Cardiac muscle cell (in vitro differentiated cells and primary cell): ENCODE measurements at regions not wholly inside any gene's neighbourhood (a gene's known extent, or its start where the extent isn't known, plus 50 kb on each side); places are given as distances from the start of the nearest gene placed in this dataset.
"Not testable (repeated sequence)": the region's sequence is repeated elsewhere in the genome, so short reads cannot be mapped to it uniquely, and the experiment has no call there.

Source experiments
- DNase-seq, 2 donors: peaks; one replicate each; pipeline versions ENCODE4 v3.0.0 to v3.0.0-alpha.2; 2010 to 2017; ENCODE audit warnings: low read depth in 1 of 2, low spot score in 1 of 2
- H3K27ac ChIP-seq: fragments of 200-600 bp; sonication (generic); 2 replicates; pipeline ENCODE4 v1.5.1; 2016
- H3K27me3 ChIP-seq: fragments of 200-600 bp; sonication (generic); 2 replicates; pipeline ENCODE4 v1.6.0; 2016; ENCODE audit warnings: control low read depth
- H3K36me3 ChIP-seq: fragments of 200-600 bp; sonication (generic); 2 replicates; pipeline ENCODE4 v1.5.1; 2016; ENCODE audit warnings: control low read depth
- H3K4me1 ChIP-seq: fragments of 200-600 bp; sonication (generic); 2 replicates; pipeline ENCODE4 v1.8.1; 2017; ENCODE audit warnings: low read depth, mild to moderate bottlenecking, mixed run types
- H3K4me3 ChIP-seq: fragments of 200-600 bp; sonication (generic); 2 replicates; pipeline ENCODE4 v1.5.1; 2016; ENCODE audit warnings: mild to moderate bottlenecking
- H3K9me3 ChIP-seq: fragments of 200-600 bp; sonication (generic); 2 replicates; pipeline ENCODE4 v1.5.1; 2017; ENCODE audit warnings: low read depth, mild to moderate bottlenecking, control low read depth
- CTCF ChIP-seq: IDR thresholded peaks from 2 replicates; pipeline ENCODE4 v1.5.1; 2012; ENCODE audit warnings: low read depth, mild to moderate bottlenecking, low read length

GRCh38 chr9:74083681-74084433 is 413.3 kb upstream of the RORB start:
- no peak for DNase-seq
- peaks cover 21% of the 10 kb centered on the region for H3K27me3 ChIP-seq
- H3K4me1 ChIP-seq = no peaks in the 10 kb centered on the region
- H3K27ac ChIP-seq = no peak overlapping the region
- H3K9me3 ChIP-seq = no peaks in the 10 kb centered on the region
- no peak overlapping the region for H3K4me3 ChIP-seq
- TF ChIP-seq CTCF = no peak
- H3K36me3 ChIP-seq = no peaks in the 10 kb centered on the region

GRCh38 chr9:74085384-74086037 is 411.6 kb upstream of the RORB start:
- H3K4me1 ChIP-seq, DNase-seq, H3K27ac ChIP-seq, H3K36me3 ChIP-seq, H3K4me3 ChIP-seq, H3K9me3 ChIP-seq: not testable (repeated sequence)
- peaks cover 21% of the 10 kb centered on the region for H3K27me3 ChIP-seq

- DNase-seq, H3K27ac ChIP-seq, H3K4me1 ChIP-seq, H3K4me3 ChIP-seq, H3K36me3 ChIP-seq, H3K9me3 ChIP-seq: not testable (repeated sequence)
- H3K27me3 ChIP-seq = peaks cover 15% of the 10 kb centered on the region
Observed at GRCh38 chr9:74090921-74091320, 406.2 kb upstream of the RORB start.

- Histone ChIP-seq H3K4me1 (no peaks in the 10 kb centered on the region), H3K27ac (no peak overlapping the region), H3K36me3 (no peaks in the 10 kb centered on the region), H3K9me3 (no peaks in the 10 kb centered on the region), H3K27me3 (peaks cover 4% of the 10 kb centered on the region), H3K4me3 (no peak overlapping the region)
- no peak for DNase-seq
- TF ChIP-seq CTCF = no peak
Observed at GRCh38 chr9:74092491-74092834, 404.7 kb upstream of the RORB start.

- not testable (repeated sequence) for H3K4me3 ChIP-seq, H3K4me1 ChIP-seq, H3K36me3 ChIP-seq, DNase-seq, H3K9me3 ChIP-seq, H3K27me3 ChIP-seq, H3K27ac ChIP-seq
Observed at GRCh38 chr9:74094037-74094436, 403.1 kb upstream of the RORB start.

- Histone ChIP-seq H3K9me3 (no peaks in the 10 kb centered on the region), H3K4me3 (no peak overlapping the region), H3K27ac (no peak overlapping the region), H3K27me3 (no peaks in the 10 kb centered on the region), H3K4me1 (no peaks in the 10 kb centered on the region), H3K36me3 (no peaks in the 10 kb centered on the region)
- TF ChIP-seq CTCF = no peak
- DNase-seq = no peak
Observed at GRCh38 chr9:74094766-74095165, 402.4 kb upstream of the RORB start.

- Histone ChIP-seq H3K9me3 (no peaks in the 10 kb centered on the region), H3K36me3 (no peaks in the 10 kb centered on the region), H3K4me3 (no peak overlapping the region), H3K27me3 (no peaks in the 10 kb centered on the region), H3K27ac (no peak overlapping the region), H3K4me1 (no peaks in the 10 kb centered on the region)
- TF ChIP-seq CTCF = no peak
- DNase-seq = no peak
Observed at GRCh38 chr9:74095925-74096324, 401.2 kb upstream of the RORB start.
